ENCODE measurements at regions not wholly inside any gene's neighbourhood (a gene's known extent, or its start where the extent isn't known, plus 50 kb on each side); places are given as distances from the start of the nearest gene placed in this dataset.

DNA sequence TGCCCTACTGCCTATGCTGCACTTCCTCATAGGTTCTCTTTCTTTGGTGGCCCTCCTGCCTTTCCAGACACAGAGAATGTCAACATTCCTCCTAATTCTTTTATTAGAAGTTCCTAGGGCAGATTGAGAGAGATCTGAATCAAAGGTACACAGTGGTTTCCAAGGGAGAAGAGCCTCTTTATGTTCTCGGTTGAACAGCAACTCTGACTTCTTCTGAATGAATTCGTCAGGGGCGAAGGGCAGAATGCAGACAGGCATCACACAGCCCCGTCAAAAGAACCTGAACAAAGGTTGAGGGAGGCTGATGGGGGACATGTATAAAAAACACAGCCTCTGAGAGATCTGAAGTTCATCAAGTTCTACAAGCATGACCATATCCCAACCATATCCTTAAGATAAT lies 68.1 kb upstream of the DTNBP1 start:
- no peak for DNase-seq (ENCODE audit: low read depth)

DNA sequence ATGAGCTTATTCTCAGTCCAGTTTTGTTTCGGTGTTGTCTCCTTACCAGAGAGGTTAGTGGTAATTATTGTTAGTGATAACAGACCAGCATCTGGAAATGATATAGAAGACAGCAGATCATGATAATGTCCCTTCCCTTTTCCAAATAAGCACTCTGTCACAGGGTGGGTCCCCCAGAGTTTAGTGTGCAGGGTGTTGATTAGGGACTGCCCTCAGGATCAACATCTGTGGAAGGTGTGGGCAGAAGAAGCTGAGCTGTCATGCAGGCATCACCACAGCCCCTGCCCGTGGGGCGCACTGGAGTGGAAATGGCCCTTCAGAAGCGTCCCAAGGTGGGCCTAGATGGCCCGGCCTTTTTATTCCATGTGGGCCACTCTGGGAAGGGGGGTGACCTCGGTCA lies 67.6 kb upstream of the DTNBP1 start:
- no peak for DNase-seq (ENCODE audit: low read depth)

- DNase-seq (ENCODE audit: low read depth) = no peak
Observed at GRCh38 chr6:15722731-15723130, 59.9 kb upstream of the DTNBP1 start.

DNA sequence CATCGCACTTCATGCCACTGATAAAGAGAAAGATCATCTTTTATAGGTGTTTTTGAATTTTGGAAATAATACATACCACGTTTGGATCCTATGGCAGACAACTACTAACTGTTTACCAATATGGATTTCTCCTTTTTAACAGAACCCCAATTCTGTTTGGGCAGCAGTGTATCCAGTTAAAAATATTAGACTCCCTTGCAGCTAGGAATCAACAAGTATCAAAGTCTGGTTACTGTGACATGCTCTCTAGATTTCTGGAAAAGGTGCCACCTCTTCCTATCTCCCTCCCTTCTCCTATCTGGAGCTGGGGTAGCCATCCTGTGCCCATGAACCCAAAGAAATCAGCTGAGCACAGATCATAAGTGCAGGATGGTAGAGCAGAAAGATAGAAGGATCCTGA lies 54.1 kb upstream of the DTNBP1 start:
- DNase-seq (ENCODE audit: low read depth) = no peak

GRCh38 chr6:15715851-15716250 lies 53.0 kb upstream of the DTNBP1 start:
- no peak for DNase-seq (ENCODE audit: low read depth)

GRCh38 chr6:15715060-15715459 lies 52.2 kb upstream of the DTNBP1 start:
- no peak for DNase-seq (ENCODE audit: low read depth)

DNA sequence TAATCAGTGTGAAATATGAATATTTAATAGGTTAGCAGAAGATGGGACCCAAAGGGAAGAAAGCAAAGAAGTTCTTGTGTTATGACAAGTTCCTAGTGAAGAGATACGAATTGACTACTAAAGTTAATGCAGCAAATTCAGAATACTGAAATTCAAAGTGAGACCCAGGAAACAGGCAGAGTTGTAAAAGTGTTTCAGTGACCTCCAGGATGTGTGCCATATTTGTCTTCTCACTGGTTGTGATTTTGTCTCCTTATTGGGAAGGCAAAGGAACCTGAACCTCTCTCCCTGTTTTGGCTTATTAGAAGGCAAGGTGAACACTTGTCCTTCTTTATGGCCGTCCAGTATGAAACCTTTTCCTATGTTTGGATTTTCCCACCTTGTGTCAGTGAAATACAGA lies 51.8 kb upstream of the DTNBP1 start:
- no peak for DNase-seq (ENCODE audit: low read depth)

- DNase-seq (ENCODE audit: low read depth) = no peak
Observed at GRCh38 chr6:15713325-15713724, 50.5 kb upstream of the DTNBP1 start.

GRCh38 chr6:15712797-15713196 lies 50.0 kb upstream of the DTNBP1 start:
- no peak for DNase-seq (ENCODE audit: low read depth)

All from non-pigmented ciliary epithelial cell (primary cell).